ENCODE measurements at regions not wholly inside any gene's neighbourhood (a gene's known extent, or its start where the extent isn't known, plus 50 kb on each side); places are given as distances from the start of the nearest gene placed in this dataset.

DNA sequence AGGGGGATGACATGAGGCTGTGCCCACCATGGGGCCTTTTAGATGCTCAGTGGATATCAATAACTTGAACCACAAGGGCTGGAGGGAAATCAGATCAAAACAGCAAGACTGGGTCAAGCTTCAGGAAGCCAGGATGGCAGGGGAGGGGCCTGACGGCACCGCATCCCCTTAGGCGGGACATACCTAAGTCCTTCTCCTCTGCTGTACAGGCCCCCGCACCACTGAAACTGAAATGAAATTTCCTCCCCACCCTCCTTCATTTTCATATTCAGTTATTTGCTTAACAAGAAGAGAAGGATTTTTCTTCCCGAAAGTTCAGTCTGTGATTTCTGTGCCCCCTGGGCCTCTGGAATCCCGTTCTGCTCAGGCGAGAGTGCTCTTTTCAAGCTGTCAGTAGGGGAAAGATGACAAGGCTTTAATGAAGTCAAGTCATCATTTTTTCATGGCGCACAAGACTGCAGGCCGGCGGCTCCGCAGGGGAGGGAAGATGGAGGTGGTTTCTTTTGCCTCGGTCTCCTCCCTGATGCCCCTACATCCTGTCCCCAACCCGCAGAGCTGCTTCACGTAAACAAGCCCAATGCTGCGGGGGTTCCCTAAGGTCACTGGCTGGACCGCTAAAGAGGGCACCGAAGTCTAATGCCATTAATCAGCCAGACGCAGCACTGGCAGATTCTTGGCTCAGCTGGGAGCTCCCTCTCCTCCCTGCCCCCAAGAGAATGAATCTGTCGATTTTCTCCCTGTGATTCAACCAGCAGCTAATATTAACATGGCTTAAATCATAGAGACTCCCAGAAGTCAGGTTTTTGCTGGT is 264.8 kb downstream of the C1orf94 start:
- TF ChIP-seq CTCF (IDR thresholded peaks at IDR 0.05; ENCODE audit: insufficient read depth, low read length, poor library complexity, severe bottlenecking) (no peak), EZH2phosphoT487 (conservative IDR thresholded peaks at IDR 0.05; ENCODE audit: low read length) (no peak)

Data from SU-DHL-6 (cell line).